IPS-18c (cell line): ENCODE measurements at regions not wholly inside any gene's neighbourhood (a gene's known extent, or its start where the extent isn't known, plus 50 kb on each side); places are given as distances from the start of the nearest gene placed in this dataset.

Source experiments
- H3K4me3 ChIP-seq: 2 replicates; pipeline ENCODE4 v1.7.0; 2013; ENCODE audit warnings: low read depth, mild to moderate bottlenecking, low read length, moderate library complexity; ENCODE audit not compliant: insufficient read depth
- H3K9me3 ChIP-seq: one replicate; pipeline ENCODE4 v1.6.1; 2013; ENCODE audit warnings: mild to moderate bottlenecking, low read length, moderate library complexity; ENCODE audit not compliant: control insufficient read depth, insufficient read depth

GRCh38 chr15:31815411-31816155, 214.7 kb upstream of the CHRNA7 start:
- H3K9me3 ChIP-seq: peaks cover 2% of the 10 kb centered on the region
- H3K4me3 ChIP-seq: no peak overlapping the region

GRCh38 chr15:31822463-31822862, 207.9 kb upstream of the CHRNA7 start:
- no peak overlapping the region for H3K4me3 ChIP-seq
- H3K9me3 ChIP-seq: peaks cover 4% of the 10 kb centered on the region

- H3K9me3 ChIP-seq: peaks cover 4% of the 10 kb centered on the region
- no peak overlapping the region for H3K4me3 ChIP-seq
Observed at GRCh38 chr15:31824024-31824423, 206.3 kb upstream of the CHRNA7 start.

GRCh38 chr15:31828594-31828993, 201.7 kb upstream of the CHRNA7 start:
- Histone ChIP-seq H3K9me3 (peaks cover 4% of the 10 kb centered on the region), H3K4me3 (no peak overlapping the region)

GRCh38 chr15:31830591-31830990, 199.7 kb upstream of the CHRNA7 start:
- peaks cover 4% of the 10 kb centered on the region for H3K9me3 ChIP-seq
- no peak overlapping the region for H3K4me3 ChIP-seq

- Histone ChIP-seq H3K4me3 (no peak overlapping the region), H3K9me3 (no peaks in the 10 kb centered on the region)
Observed at GRCh38 chr15:31831596-31831995, 198.7 kb upstream of the CHRNA7 start.

- Histone ChIP-seq H3K4me3 (no peak overlapping the region), H3K9me3 (no peaks in the 10 kb centered on the region)
Observed at GRCh38 chr15:31834654-31835053, 195.7 kb upstream of the CHRNA7 start.

GRCh38 chr15:31839388-31839787, 190.9 kb upstream of the CHRNA7 start:
- Histone ChIP-seq H3K9me3 (no peaks in the 10 kb centered on the region), H3K4me3 (no peak overlapping the region)

GRCh38 chr15:31840849-31841476, 189.4 kb upstream of the CHRNA7 start:
- no peaks in the 10 kb centered on the region for H3K9me3 ChIP-seq
- no peak overlapping the region for H3K4me3 ChIP-seq

- no peaks in the 10 kb centered on the region for H3K9me3 ChIP-seq
- no peak overlapping the region for H3K4me3 ChIP-seq
Observed at GRCh38 chr15:31842532-31843195, 187.7 kb upstream of the CHRNA7 start.

GRCh38 chr15:31843426-31844055, 186.8 kb upstream of the CHRNA7 start:
- H3K9me3 ChIP-seq: no peaks in the 10 kb centered on the region
- H3K4me3 ChIP-seq: no peak overlapping the region

GRCh38 chr15:31845791-31846190, 184.5 kb upstream of the CHRNA7 start:
- H3K9me3 ChIP-seq: no peaks in the 10 kb centered on the region
- H3K4me3 ChIP-seq: no peak overlapping the region

GRCh38 chr15:31847961-31848360, 182.4 kb upstream of the CHRNA7 start:
- Histone ChIP-seq H3K4me3 (no peak overlapping the region), H3K9me3 (no peaks in the 10 kb centered on the region)

GRCh38 chr15:31848621-31849020, 181.7 kb upstream of the CHRNA7 start:
- Histone ChIP-seq H3K4me3 (no peak overlapping the region), H3K9me3 (no peaks in the 10 kb centered on the region)

- Histone ChIP-seq H3K9me3 (no peaks in the 10 kb centered on the region), H3K4me3 (no peak overlapping the region)
Observed at GRCh38 chr15:31852933-31853799, 177.1 kb upstream of the CHRNA7 start.

- no peak overlapping the region for H3K4me3 ChIP-seq
- H3K9me3 ChIP-seq: no peaks in the 10 kb centered on the region
Observed at GRCh38 chr15:31856581-31856980, 173.7 kb upstream of the CHRNA7 start.

GRCh38 chr15:31857194-31857593, 173.1 kb upstream of the CHRNA7 start:
- Histone ChIP-seq H3K4me3 (no peak overlapping the region), H3K9me3 (no peaks in the 10 kb centered on the region)
